ENCODE measurements at regions not wholly inside any gene's neighbourhood (a gene's known extent, or its start where the extent isn't known, plus 50 kb on each side); places are given as distances from the start of the nearest gene placed in this dataset.
"Not testable (repeated sequence)": the region's sequence is repeated elsewhere in the genome, so short reads cannot be mapped to it uniquely, and the experiment has no call there.

- no peak for DNase-seq
These were observed 88.5 kb upstream of the SSTR4 start for GRCh38 chr20:22946596-22946995.

- DNase-seq, result no peak
These were observed 85.6 kb upstream of the SSTR4 start for GRCh38 chr20:22949331-22950109.

- DNase-seq, result no peak
These were observed 83.1 kb upstream of the SSTR4 start for GRCh38 chr20:22951966-22952365.

GRCh38 chr20:22954661-22955060 is 80.5 kb upstream of the SSTR4 start:
- no peak for DNase-seq

GRCh38 chr20:22958390-22958789 is 76.7 kb upstream of the SSTR4 start:
- no peak for DNase-seq

- no peak for DNase-seq
These were observed 72.3 kb upstream of the SSTR4 start for GRCh38 chr20:22962567-22963439.

GRCh38 chr20:22963581-22963980 is 71.5 kb upstream of the SSTR4 start:
- DNase-seq, result no peak

- DNase-seq, result no peak
These were observed 68.2 kb upstream of the SSTR4 start for GRCh38 chr20:22966787-22967464.

- not testable (repeated sequence) for DNase-seq
These were observed 67.4 kb upstream of the SSTR4 start for GRCh38 chr20:22967706-22968105.

- DNase-seq, result not testable (repeated sequence)
These were observed 66.1 kb upstream of the SSTR4 start for GRCh38 chr20:22969031-22969430.

- DNase-seq, result not testable (repeated sequence)
These were observed 64.0 kb upstream of the SSTR4 start for GRCh38 chr20:22971077-22971476.

- no peak for DNase-seq
These were observed 60.8 kb upstream of the SSTR4 start for GRCh38 chr20:22974354-22974753.

- DNase-seq, result no peak
These were observed 57.9 kb upstream of the SSTR4 start for GRCh38 chr20:22977047-22977785.

- no peak for DNase-seq
These were observed 51.1 kb upstream of the SSTR4 start for GRCh38 chr20:22984008-22984407.

GRCh38 chr20:22984606-22985005 is 50.5 kb upstream of the SSTR4 start:
- DNase-seq, result peak in 1 of 56 donors; percentile 17

- DNase-seq, result no peak
These were observed 49.8 kb upstream of the SSTR4 start for GRCh38 chr20:22985239-22985778.

Data from nucleus accumbens (tissue), 56 donors.